Esophagus muscularis mucosa (tissue), 4 donors: ENCODE measurements at regions not wholly inside any gene's neighbourhood (a gene's known extent, or its start where the extent isn't known, plus 50 kb on each side); places are given as distances from the start of the nearest gene placed in this dataset.

Experiments
- CTCF ChIP-seq, 3 experiments: fragments of 200-600 bp in 2 of 3; fragments of 450-650 bp in 1 of 3; sonication (generic) in 2 of 3; IDR thresholded peaks; one replicate each; pipeline ENCODE4 v1.5.1; 2017 to 2019; ENCODE audit warnings: antibody characterized with exemption in 3 of 3, mild to moderate bottlenecking in 2 of 3, moderate library complexity in 1 of 3
- EP300 ChIP-seq: sonication (generic); formaldehyde crosslinking; IDR thresholded peaks from one replicate; pipeline ENCODE4 v1.6.1; 2017; ENCODE audit warnings: antibody characterized with exemption
- POLR2A ChIP-seq: fragments of 450-650 bp; IDR thresholded peaks from one replicate; pipeline ENCODE4 v1.6.1; 2017; ENCODE audit warnings: antibody characterized with exemption, moderate library complexity, mild to moderate bottlenecking, low read depth
- POLR2AphosphoS5 ChIP-seq, 2 donors: sonication (generic); formaldehyde crosslinking; IDR thresholded peaks; one replicate each; pipeline ENCODE4 v1.6.1; 2017; ENCODE audit warnings: antibody characterized with exemption in 2 of 2

GRCh38 chr5:173531863-173532262, 84.6 kb downstream of the BOD1 start:
- TF ChIP-seq CTCF (IDR thresholded peaks at IDR 0.05) (no peak), POLR2AphosphoS5 (IDR thresholded peaks at IDR 0.05) (no peak), POLR2A (no peak), EP300 (no peak)
